Testis (tissue), 2 donors: ENCODE measurements at regions not wholly inside any gene's neighbourhood (a gene's known extent, or its start where the extent isn't known, plus 50 kb on each side); places are given as distances from the start of the nearest gene placed in this dataset.

Experiments used
- DNase-seq: peaks from one replicate; pipeline ENCODE4 v3.0.0-alpha.2; 2019
- H3K27ac ChIP-seq, 2 donors: fragments of 200-600 bp; sonication (generic); one replicate each; pipeline ENCODE4 v1.5.1; 2019
- H3K27me3 ChIP-seq: fragments of 200-600 bp; sonication (generic); one replicate; pipeline ENCODE4 v1.5.1; 2019
- H3K36me3 ChIP-seq: fragments of 200-600 bp; sonication (generic); one replicate; pipeline ENCODE4 v1.5.1; 2017; ENCODE audit warnings: low read depth; ENCODE audit errors: missing control alignments
- H3K4me1 ChIP-seq: fragments of 200-600 bp; sonication (generic); one replicate; pipeline ENCODE4 v1.5.1; 2019
- H3K4me3 ChIP-seq, 2 donors: fragments of 200-600 bp; sonication (generic); one replicate each; pipeline ENCODE4 v1.5.1; 2017 to 2019
- H3K9me3 ChIP-seq: fragments of 200-600 bp; sonication (generic); one replicate; pipeline ENCODE4 v1.5.1; 2017
- POLR2A ChIP-seq: fragments of 450-650 bp; IDR thresholded peaks from one replicate; pipeline ENCODE4 v1.6.1; 2017; ENCODE audit warnings: antibody characterized with exemption, mild to moderate bottlenecking, moderate library complexity
- WGBS, 2 donors: methylation state at CpG; one replicate each; pipeline ENCODE4 v1.1.5; 2018; 5-methylcytosine and 5-hydroxymethylcytosine counted together
- intact Hi-C: fragments of 100-400 bp; cut with DNase I; formaldehyde crosslinking; loops from one replicate; pipeline ENCODE4 v1.15.1; 2023; ENCODE audit warnings: low total_unique reads
- TF ChIP-seq, protein P1 (sequence below), 3 experiments: fragments of 450-650 bp in 2 of 3; fragments of 200-600 bp in 1 of 3; sonication (generic) in 1 of 3; IDR thresholded peaks; one replicate each; pipeline ENCODE4 v1.5.1; 2016 to 2019; ENCODE audit warnings: antibody characterized with exemption in 3 of 3, mild to moderate bottlenecking in 2 of 3, moderate library complexity in 1 of 3

- DNase-seq: no peak
- TF ChIP-seq POLR2A: no peak
- TF ChIP-seq, protein P1, sequence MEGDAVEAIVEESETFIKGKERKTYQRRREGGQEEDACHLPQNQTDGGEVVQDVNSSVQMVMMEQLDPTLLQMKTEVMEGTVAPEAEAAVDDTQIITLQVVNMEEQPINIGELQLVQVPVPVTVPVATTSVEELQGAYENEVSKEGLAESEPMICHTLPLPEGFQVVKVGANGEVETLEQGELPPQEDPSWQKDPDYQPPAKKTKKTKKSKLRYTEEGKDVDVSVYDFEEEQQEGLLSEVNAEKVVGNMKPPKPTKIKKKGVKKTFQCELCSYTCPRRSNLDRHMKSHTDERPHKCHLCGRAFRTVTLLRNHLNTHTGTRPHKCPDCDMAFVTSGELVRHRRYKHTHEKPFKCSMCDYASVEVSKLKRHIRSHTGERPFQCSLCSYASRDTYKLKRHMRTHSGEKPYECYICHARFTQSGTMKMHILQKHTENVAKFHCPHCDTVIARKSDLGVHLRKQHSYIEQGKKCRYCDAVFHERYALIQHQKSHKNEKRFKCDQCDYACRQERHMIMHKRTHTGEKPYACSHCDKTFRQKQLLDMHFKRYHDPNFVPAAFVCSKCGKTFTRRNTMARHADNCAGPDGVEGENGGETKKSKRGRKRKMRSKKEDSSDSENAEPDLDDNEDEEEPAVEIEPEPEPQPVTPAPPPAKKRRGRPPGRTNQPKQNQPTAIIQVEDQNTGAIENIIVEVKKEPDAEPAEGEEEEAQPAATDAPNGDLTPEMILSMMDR (IDR thresholded peaks at IDR 0.05): no peak
- 82 to 83% methylated on average over 7 to 12 of the region's 12 CpGs for WGBS, 2 donors
- Histone ChIP-seq H3K4me3 (no peak overlapping the region), H3K27ac (no peak overlapping the region), H3K27me3 (no peaks in the 10 kb centered on the region), H3K4me1 (peaks cover 2% of the 10 kb centered on the region), H3K36me3 (no peaks in the 10 kb centered on the region), H3K9me3 (no peaks in the 10 kb centered on the region)
- intact Hi-C loops: no loop called here
Observed at GRCh38 chr14:71758229-71758951, 173.8 kb upstream of the RGS6 start.

- Histone ChIP-seq H3K36me3 (no peaks in the 10 kb centered on the region), H3K4me3 (no peak overlapping the region), H3K27ac (no peak overlapping the region), H3K9me3 (no peaks in the 10 kb centered on the region), H3K4me1 (no peaks in the 10 kb centered on the region), H3K27me3 (no peaks in the 10 kb centered on the region)
- no peak for TF ChIP-seq POLR2A
- TF ChIP-seq, protein P1 (IDR thresholded peaks at IDR 0.05): no peak
- WGBS, 2 donors: 79 to 92% methylated on average over 4 of the region's 4 CpGs
- intact Hi-C loops: no loop called here
- no peak for DNase-seq
Observed at GRCh38 chr14:71762575-71762974, 169.7 kb upstream of the RGS6 start.

DNA sequence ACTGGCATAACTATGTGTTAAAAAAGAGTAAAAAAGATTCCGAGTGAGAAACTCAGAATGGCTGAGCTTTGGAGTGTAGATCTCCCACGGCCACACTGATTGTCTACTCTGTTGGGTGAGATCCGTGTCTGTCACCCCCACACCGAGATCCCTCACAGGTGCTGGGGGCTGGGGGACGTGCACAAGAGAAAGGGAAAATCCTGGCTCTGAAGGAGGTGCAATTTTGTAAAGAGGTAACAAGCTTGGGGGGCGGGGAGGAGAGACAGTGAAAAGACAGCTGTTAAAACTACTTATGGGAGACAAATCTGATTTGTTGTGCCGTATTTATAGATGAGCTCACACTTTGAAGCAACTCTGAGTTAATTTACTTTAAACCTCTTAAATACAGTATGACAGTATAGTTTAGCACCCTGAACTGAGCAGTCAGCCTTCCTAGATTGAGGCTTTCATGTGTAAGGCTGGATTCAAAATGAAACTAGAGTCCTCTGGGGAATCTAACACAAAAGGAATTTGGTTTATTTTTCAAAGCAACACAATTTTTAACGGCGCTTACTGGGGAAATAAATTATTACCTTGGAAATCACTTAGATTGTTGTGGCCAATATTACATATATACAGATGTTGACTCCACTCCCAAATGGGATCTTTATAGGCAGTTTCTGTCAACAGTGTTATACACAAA is 167.4 kb upstream of the RGS6 start:
- Histone ChIP-seq H3K4me1 (no peaks in the 10 kb centered on the region), H3K36me3 (no peaks in the 10 kb centered on the region), H3K27ac (no peak overlapping the region), H3K27me3 (no peaks in the 10 kb centered on the region), H3K4me3 (no peak overlapping the region), H3K9me3 (no peaks in the 10 kb centered on the region)
- DNase-seq: no peak
- intact Hi-C loops: no loop called here
- no peak for TF ChIP-seq POLR2A
- TF ChIP-seq, protein P1 (IDR thresholded peaks at IDR 0.05): no peak
- WGBS, 2 donors: 40 to 49% methylated on average over 9 of the region's 9 CpGs

DNA sequence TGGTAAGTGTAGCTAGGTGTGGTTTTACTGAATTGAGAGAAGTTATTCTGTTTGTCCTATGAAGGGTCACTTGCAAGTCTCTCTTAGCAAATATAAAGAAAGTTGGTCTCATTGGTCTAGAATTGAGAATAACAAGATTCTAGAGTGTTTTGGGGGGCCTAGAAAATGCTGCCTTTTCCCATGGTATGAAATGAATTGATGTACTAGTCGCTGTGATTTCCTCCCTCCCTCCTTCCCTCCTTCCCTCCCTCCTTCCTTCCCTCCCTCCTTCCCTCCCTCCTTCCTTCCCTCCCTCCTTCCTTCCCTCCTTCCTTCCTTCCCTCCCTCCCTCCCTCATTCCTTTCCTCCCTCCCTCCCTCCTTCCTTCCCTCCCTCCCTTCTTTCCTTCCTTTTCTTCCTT is 166.7 kb upstream of the RGS6 start:
- no peaks in the 10 kb centered on the region for H3K4me1 ChIP-seq
- intact Hi-C loops: no loop called here

More for the DNA sequence above, 166.7 kb upstream of the RGS6 start:
- no peak overlapping the region for H3K4me3 ChIP-seq
- H3K36me3 ChIP-seq: no peaks in the 10 kb centered on the region
- WGBS, 2 donors: 76 to 91% methylated on average over 1 of the region's 1 CpG
- DNase-seq: no peak
- H3K9me3 ChIP-seq: no peaks in the 10 kb centered on the region
- H3K27ac ChIP-seq: no peak overlapping the region
- no peak for TF ChIP-seq POLR2A
- TF ChIP-seq, protein P1 (IDR thresholded peaks at IDR 0.05): no peak
- H3K27me3 ChIP-seq: no peaks in the 10 kb centered on the region
